ENCODE measurements at regions not wholly inside any gene's neighbourhood (a gene's known extent, or its start where the extent isn't known, plus 50 kb on each side); places are given as distances from the start of the nearest gene placed in this dataset.

DNA sequence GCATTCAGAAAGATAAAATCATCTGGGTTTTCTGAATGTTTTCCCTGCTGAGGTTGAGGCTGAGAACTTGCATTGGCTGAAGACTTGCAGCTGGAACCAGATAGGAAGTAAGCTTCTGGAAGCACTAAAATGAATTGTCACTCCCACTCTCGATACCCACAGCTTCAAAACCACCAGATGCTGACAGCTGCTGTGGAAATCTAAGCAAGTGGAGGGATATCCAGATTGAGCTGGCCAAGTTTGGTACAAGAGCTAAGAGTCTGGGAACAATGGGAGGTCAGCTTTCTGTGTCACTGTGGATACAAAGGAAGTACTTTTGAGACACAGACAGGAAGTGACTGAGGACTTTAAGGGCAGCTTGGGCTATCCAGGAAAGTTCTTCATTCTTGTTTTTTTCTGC is 51.3 kb upstream of the CD44 start:
- Mint-ChIP-seq H3K36me3 (ENCODE audit: low read depth) (peaks cover 4% of the 10 kb centered on the region), H3K4me1 (peaks cover 51% of the 10 kb centered on the region), H3K27me3 (ENCODE audit: low read depth) (no peaks in the 10 kb centered on the region), H3K4me3 (no peak overlapping the region), H3K27ac (peak overlapping the region; percentile 34 to 77 (median 67)), H3K9me3 (peaks cover 14% of the 10 kb centered on the region)
- TF ChIP-seq, protein P1, sequence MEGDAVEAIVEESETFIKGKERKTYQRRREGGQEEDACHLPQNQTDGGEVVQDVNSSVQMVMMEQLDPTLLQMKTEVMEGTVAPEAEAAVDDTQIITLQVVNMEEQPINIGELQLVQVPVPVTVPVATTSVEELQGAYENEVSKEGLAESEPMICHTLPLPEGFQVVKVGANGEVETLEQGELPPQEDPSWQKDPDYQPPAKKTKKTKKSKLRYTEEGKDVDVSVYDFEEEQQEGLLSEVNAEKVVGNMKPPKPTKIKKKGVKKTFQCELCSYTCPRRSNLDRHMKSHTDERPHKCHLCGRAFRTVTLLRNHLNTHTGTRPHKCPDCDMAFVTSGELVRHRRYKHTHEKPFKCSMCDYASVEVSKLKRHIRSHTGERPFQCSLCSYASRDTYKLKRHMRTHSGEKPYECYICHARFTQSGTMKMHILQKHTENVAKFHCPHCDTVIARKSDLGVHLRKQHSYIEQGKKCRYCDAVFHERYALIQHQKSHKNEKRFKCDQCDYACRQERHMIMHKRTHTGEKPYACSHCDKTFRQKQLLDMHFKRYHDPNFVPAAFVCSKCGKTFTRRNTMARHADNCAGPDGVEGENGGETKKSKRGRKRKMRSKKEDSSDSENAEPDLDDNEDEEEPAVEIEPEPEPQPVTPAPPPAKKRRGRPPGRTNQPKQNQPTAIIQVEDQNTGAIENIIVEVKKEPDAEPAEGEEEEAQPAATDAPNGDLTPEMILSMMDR (IDR thresholded peaks at IDR 0.05; ENCODE audit: unreplicated experiment in 3 of 3): no peak

DNA sequence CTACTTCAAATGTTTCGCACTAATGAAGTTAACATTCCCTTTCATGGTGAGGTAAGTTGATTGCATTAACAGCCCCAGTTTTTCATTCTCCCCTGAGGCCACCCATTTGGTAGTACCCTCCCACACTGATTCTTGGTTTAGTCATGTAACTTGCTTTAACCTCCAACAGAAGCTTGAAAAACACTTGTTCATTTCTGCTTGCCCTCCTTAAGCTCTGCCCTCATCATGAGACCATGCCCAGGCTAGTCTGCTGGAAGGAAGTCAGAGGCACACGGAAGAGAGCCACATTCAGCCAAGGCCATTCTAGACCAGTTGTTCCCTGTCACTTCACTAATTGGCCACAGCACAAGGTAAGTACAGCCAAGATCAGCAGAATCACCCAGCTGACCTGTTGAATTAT is 50.7 kb upstream of the CD44 start:
- H3K36me3 Mint-ChIP-seq (ENCODE audit: low read depth): peaks cover 4% of the 10 kb centered on the region
- H3K27ac Mint-ChIP-seq: peak overlapping the region in 2 of 3 experiments; percentile 5 to 34
- H3K9me3 Mint-ChIP-seq: peaks cover 20% of the 10 kb centered on the region
- no peak overlapping the region for H3K4me3 Mint-ChIP-seq
- H3K27me3 Mint-ChIP-seq (ENCODE audit: low read depth): peaks cover 1% of the 10 kb centered on the region
- H3K4me1 Mint-ChIP-seq: peaks cover 47% of the 10 kb centered on the region
- TF ChIP-seq, protein P1 (IDR thresholded peaks at IDR 0.05; ENCODE audit: unreplicated experiment in 3 of 3): no peak

DNA sequence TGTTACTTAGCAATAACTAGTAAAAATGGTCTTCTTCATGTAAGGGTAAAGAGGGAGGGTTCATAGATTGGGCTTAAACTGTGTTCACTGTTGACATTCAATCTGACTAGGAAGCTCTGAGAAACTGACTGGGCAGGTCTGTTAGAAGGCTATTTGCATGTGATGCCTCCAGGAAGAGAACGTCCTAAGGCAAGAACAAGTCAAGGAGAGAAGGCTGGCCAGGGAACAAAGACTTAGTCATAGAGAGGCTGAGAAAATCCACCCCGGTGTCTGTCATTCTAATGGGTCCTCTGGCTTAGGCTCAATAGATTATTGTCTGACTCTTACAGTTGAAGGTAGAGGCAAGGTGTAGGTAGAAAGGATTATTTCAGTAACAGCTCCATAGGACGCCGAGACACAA is 50.3 kb upstream of the CD44 start:
- no peak overlapping the region for H3K4me3 Mint-ChIP-seq
- H3K9me3 Mint-ChIP-seq: peaks cover 23% of the 10 kb centered on the region
- peak overlapping the region in 2 of 3 experiments; percentile 5 to 34 for H3K27ac Mint-ChIP-seq
- TF ChIP-seq, protein P1 (IDR thresholded peaks at IDR 0.05; ENCODE audit: unreplicated experiment in 3 of 3): no peak
- peaks cover 4% of the 10 kb centered on the region for H3K27me3 Mint-ChIP-seq (ENCODE audit: low read depth)
- peaks cover 42% of the 10 kb centered on the region for H3K4me1 Mint-ChIP-seq
- peaks cover 4% of the 10 kb centered on the region for H3K36me3 Mint-ChIP-seq (ENCODE audit: low read depth)
